ENCODE measurements at regions not wholly inside any gene's neighbourhood (a gene's known extent, or its start where the extent isn't known, plus 50 kb on each side); places are given as distances from the start of the nearest gene placed in this dataset.

GRCh38 chr2:116319001-116319400 lies 1495.5 kb upstream of the DDX18 start:
- CTCF ChIA-PET, result interaction anchor here (0.8 kb wide), 1 partner anchor 224 kb away, joined by 4 read pairs; no protein-coding TSS in a partner anchor
- no peak for ATAC-seq
- POLR2A ChIA-PET, result no interaction called here
- no peak overlapping the region for H3K4me3 Mint-ChIP-seq
- H3K27ac Mint-ChIP-seq, result no peak overlapping the region
- peaks cover 16% of the 10 kb centered on the region for H3K36me3 Mint-ChIP-seq
- no peak for DNase-seq (ENCODE audit: low spot score)
- H3K9me3 Mint-ChIP-seq, result peaks cover 37% of the 10 kb centered on the region
- peaks cover 3% of the 10 kb centered on the region for H3K27me3 Mint-ChIP-seq (ENCODE audit: low read depth)
- TF ChIP-seq NFE2L1 (CRISPR knock-in tag; IDR thresholded peaks at IDR 0.05) (no peak), NR2C2 (CRISPR knock-in tag; IDR thresholded peaks at IDR 0.05) (no peak), AFF4 (CRISPR knock-in tag; IDR thresholded peaks at IDR 0.05; ENCODE audit: borderline replicate concordance) (no peak), FOXP1 (CRISPR knock-in tag; IDR thresholded peaks at IDR 0.05; ENCODE audit: borderline replicate concordance) (no peak), ATF2 (CRISPR knock-in tag; IDR thresholded peaks at IDR 0.05; ENCODE audit: borderline replicate concordance, low read depth) (no peak), HMGA2 (CRISPR knock-in tag; IDR thresholded peaks at IDR 0.05) (no peak), NR1H2 (CRISPR knock-in tag; IDR thresholded peaks at IDR 0.05) (no peak)
- TF ChIP-seq, protein P1, sequence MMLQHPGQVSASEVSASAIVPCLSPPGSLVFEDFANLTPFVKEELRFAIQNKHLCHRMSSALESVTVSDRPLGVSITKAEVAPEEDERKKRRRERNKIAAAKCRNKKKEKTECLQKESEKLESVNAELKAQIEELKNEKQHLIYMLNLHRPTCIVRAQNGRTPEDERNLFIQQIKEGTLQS (CRISPR knock-in tag; conservative IDR thresholded peaks at IDR 0.05), result no peak
- TF ChIP-seq, protein P2, sequence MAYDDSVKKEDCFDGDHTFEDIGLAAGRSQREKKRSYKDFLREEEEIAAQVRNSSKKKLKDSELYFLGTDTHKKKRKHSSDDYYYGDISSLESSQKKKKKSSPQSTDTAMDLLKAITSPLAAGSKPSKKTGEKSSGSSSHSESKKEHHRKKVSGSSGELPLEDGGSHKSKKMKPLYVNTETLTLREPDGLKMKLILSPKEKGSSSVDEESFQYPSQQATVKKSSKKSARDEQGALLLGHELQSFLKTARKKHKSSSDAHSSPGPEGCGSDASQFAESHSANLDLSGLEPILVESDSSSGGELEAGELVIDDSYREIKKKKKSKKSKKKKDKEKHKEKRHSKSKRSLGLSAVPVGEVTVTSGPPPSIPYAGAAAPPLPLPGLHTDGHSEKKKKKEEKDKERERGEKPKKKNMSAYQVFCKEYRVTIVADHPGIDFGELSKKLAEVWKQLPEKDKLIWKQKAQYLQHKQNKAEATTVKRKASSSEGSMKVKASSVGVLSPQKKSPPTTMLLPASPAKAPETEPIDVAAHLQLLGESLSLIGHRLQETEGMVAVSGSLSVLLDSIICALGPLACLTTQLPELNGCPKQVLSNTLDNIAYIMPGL (CRISPR knock-in tag; IDR thresholded peaks at IDR 0.05), result no peak
- TF ChIP-seq, protein P3, sequence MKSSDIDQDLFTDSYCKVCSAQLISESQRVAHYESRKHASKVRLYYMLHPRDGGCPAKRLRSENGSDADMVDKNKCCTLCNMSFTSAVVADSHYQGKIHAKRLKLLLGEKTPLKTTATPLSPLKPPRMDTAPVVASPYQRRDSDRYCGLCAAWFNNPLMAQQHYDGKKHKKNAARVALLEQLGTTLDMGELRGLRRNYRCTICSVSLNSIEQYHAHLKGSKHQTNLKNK (CRISPR knock-in tag; IDR thresholded peaks at IDR 0.05), result no peak
- peaks cover 22% of the 10 kb centered on the region for H3K4me1 Mint-ChIP-seq

DNA sequence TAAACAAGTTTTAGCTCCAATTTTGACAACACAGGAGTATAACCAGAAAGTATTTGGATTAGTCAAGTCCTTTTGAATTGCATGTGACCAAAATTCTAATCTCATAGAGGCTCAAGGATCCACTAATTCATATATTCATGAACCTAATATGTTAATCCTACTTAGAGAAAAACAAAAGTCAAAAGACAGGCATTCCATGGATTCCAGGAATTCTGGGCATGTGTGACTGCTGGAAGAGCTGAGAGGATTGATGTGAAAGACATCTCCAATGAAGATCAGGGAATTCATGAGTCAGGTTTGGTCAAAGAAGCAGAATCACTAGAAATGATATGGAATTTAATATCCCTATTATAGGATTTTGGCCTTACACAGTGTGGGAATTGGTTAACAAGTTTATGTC lies 1494.6 kb upstream of the DDX18 start:
- peaks cover 21% of the 10 kb centered on the region for H3K36me3 Mint-ChIP-seq
- peak overlapping the region; percentile 88 for H3K27ac Mint-ChIP-seq
- peaks cover 37% of the 10 kb centered on the region for H3K9me3 Mint-ChIP-seq
- H3K27me3 Mint-ChIP-seq (ENCODE audit: low read depth), result no peaks in the 10 kb centered on the region
- POLR2A ChIA-PET, result no interaction called here
- H3K4me1 Mint-ChIP-seq, result peaks cover 22% of the 10 kb centered on the region
- no peak overlapping the region for H3K4me3 Mint-ChIP-seq
- ATAC-seq (no peak), DNase-seq (ENCODE audit: low spot score) (no peak)
- CTCF ChIA-PET, result no interaction called here
- TF ChIP-seq AFF4 (CRISPR knock-in tag; IDR thresholded peaks at IDR 0.05; ENCODE audit: borderline replicate concordance) (no peak), IRF2 (CRISPR knock-in tag; IDR thresholded peaks at IDR 0.05; ENCODE audit: borderline replicate concordance, low read depth) (no peak), ZNF121 (CRISPR knock-in tag; IDR thresholded peaks at IDR 0.05) (no peak), TP53 (CRISPR knock-in tag; IDR thresholded peaks at IDR 0.05) (no peak), NFYB (CRISPR knock-in tag; conservative IDR thresholded peaks at IDR 0.05; ENCODE audit: low read depth) (no peak), ZNF138 (CRISPR knock-in tag; conservative IDR thresholded peaks at IDR 0.05) (no peak), SP1 (CRISPR knock-in tag; conservative IDR thresholded peaks at IDR 0.05) (no peak), USF2 (CRISPR knock-in tag; IDR thresholded peaks at IDR 0.05) (no peak), ZSCAN18 (CRISPR knock-in tag; IDR thresholded peaks at IDR 0.05) (no peak)
- TF ChIP-seq, protein P2 (CRISPR knock-in tag; IDR thresholded peaks at IDR 0.05), result no peak
- TF ChIP-seq, protein P3 (CRISPR knock-in tag; IDR thresholded peaks at IDR 0.05), result no peak
